CD4-positive, alpha-beta T cell treated with Interleukin-12 subunit alpha and Interleukin-12 subunit beta, for 1 hour (primary cell): ENCODE measurements at regions not wholly inside any gene's neighbourhood (a gene's known extent, or its start where the extent isn't known, plus 50 kb on each side); places are given as distances from the start of the nearest gene placed in this dataset.

Experiments
- DNase-seq: peaks from one replicate; pipeline ENCODE4 v3.0.0-alpha.2; 2020

- DNase-seq, result no peak
Measured at GRCh38 chr10:117933036-117933435, 113.7 kb downstream of the RAB11FIP2 start.

GRCh38 chr10:117934477-117934876 lies 112.3 kb downstream of the RAB11FIP2 start:
- no peak for DNase-seq

DNA sequence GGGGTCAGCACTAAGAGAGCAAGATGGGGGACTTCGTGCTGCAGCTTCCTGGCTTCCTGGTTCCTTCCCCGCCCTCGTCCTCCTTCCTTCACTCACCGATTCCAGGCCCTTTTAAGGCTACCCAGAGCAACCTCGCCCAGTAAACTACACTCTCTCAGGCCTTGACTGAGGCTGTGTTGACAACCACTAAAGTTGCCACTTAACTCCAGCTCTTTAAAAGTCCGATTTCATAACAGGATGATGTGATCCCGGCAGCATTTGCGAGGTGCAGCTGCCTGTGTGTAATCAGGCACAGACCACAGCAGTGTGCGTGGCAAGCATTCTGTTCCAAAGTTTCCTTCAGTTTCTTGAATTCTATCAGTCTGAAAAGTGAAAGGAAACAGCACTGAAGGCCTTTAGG lies 110.6 kb downstream of the RAB11FIP2 start:
- no peak for DNase-seq

GRCh38 chr10:117936566-117936965 lies 110.2 kb downstream of the RAB11FIP2 start:
- DNase-seq, result no peak

- DNase-seq, result no peak
Measured at GRCh38 chr10:117936976-117937375, 109.8 kb downstream of the RAB11FIP2 start.

DNA sequence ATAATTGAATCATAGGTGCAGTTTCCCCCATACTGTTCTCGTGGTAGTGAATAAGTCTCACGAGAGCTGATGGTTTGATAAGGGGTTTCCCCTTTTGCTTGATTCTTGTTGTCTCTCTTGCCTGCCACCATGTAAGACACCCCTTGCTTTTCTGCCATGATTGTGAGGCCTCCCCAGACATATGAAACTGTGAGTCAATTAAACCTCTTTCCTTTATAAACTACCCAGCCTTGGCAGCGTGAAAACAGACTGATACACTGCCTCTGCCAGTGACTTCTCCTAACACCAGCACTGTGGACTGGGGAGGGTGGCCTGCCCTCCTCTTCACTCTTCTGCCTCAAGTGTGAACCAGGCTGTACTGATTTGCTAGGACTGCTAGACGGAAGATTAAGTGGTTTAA lies 108.6 kb downstream of the RAB11FIP2 start:
- no peak for DNase-seq

DNA sequence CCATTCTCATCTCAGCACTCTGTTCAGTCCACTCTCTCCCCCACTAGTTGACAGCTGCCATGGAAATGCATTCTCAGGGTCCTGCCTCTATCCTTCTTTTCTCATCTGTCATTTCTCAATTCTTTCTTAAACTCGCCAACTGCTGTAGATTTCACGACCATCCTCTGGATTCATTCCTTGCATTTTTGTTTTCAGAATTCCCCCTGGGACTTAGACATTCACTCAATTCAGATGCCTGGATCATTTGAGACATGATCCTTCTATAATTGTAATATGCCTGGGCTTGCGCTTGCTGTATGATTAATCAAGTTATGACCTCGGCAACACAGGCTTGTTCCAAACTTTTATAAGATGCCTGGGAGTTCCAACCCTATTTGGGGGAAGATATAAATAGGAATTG lies 104.5 kb downstream of the RAB11FIP2 start:
- DNase-seq, result no peak

GRCh38 chr10:117944676-117945447 lies 101.9 kb downstream of the RAB11FIP2 start:
- no peak for DNase-seq

DNA sequence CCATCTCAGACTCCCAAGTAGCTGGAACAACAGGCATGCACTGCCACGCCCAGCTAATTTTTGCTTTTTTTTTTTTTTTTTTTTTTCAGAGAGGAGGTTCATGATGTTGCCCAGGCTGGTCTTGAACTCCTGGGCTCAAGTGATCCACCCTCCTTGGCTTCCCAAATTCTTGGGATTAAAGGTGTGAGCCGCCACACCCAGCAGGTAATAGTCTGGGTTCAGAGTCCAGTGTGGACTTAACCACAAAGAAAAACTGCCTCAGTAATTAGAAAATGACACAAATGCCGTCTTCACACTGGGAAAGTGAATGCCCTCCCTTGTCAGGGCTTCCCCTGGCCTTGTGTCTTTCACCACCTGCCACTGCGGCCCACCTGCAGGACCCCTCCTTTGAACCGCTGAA lies 101.1 kb downstream of the RAB11FIP2 start:
- DNase-seq, result no peak

GRCh38 chr10:117946525-117947070 lies 100.1 kb downstream of the RAB11FIP2 start:
- no peak for DNase-seq

DNA sequence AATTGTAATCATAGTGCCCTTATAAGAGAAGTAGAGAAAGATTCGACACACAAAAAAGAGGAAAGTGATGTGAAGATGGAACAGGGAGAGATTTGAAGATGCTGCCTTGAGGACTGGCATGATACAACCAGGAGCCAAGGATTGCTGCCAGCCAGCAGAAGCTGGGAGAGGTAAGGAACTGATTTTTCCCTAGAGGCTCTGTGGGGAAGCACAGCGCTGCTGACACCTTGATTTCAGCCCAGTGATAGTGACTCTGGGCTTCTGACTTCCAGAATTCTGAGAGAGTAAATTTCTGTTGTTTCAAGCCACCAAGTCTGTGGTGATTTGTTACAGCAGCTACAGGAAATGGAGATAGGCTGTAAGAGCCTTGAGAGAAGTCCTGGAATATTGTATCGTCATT lies 98.2 kb downstream of the RAB11FIP2 start:
- DNase-seq, result no peak

- DNase-seq, result no peak
Measured at GRCh38 chr10:117950408-117950807, 96.3 kb downstream of the RAB11FIP2 start.
